ENCODE measurements at regions not wholly inside any gene's neighbourhood (a gene's known extent, or its start where the extent isn't known, plus 50 kb on each side); places are given as distances from the start of the nearest gene placed in this dataset.
A peak's percentile ranks its signal among the peaks of the same experiment; 100 is the strongest.
"Not testable (repeated sequence)": the region's sequence is repeated elsewhere in the genome, so short reads cannot be mapped to it uniquely, and the experiment has no call there.

- Mint-ChIP-seq H3K36me3 (ENCODE audit: low read depth) (no peaks in the 10 kb centered on the region), H3K4me1 (no peaks in the 10 kb centered on the region), H3K9me3 (no peaks in the 10 kb centered on the region), H3K4me3 (no peak overlapping the region), H3K27me3 (peaks cover 44% of the 10 kb centered on the region), H3K27ac (no peak overlapping the region)
- ChIA-PET POLR2A (no interaction called here), CTCF (interaction anchor here (0.6 to 0.9 kb wide), 2 partner anchors 27 to 146 kb away, joined by 3 to 4 read pairs; no protein-coding TSS in a partner anchor)
- DNase-seq = no peak
Measured at GRCh38 chr18:59993560-59993959, 93.8 kb downstream of the PMAIP1 start.

GRCh38 chr18:59990121-59990823, 90.5 kb downstream of the PMAIP1 start:
- Mint-ChIP-seq H3K27ac (no peak overlapping the region), H3K4me1 (no peaks in the 10 kb centered on the region), H3K4me3 (no peak overlapping the region), H3K27me3 (peaks cover 30% of the 10 kb centered on the region), H3K36me3 (ENCODE audit: low read depth) (no peaks in the 10 kb centered on the region), H3K9me3 (no peaks in the 10 kb centered on the region)
- ChIA-PET POLR2A (no interaction called here), CTCF (interaction anchor here (0.7 kb wide), 1 partner anchor 79 kb away, joined by 5 read pairs; no protein-coding TSS in a partner anchor)
- DNase-seq = no peak

DNA sequence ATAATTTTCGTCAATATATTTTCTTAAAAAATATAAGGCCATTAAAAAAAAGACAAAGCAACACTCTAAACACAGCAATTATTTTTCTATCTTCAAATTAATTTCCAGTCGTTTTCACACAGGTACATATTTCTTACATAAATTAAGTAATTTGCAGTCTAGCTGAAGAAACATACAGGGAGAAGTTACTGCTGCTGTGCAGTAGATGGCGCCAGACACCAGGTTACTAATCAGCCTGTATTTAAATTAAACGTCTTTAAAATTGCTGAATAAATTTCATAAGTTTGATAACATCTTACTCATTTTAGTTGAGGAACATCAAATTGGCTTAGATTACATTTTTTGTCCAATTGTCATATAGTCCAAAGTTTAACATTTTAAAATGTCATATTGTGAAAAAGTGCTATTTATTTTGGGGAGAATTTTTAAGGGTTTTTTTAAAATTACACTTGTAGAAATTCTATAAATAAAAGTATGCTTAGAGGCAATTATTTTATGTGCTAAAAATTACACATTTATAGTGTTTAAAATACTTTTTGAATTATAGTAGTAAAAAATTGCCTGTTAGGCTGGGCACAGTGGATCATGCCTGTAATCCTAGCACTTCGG, 88.4 kb downstream of the PMAIP1 start:
- H3K9me3 Mint-ChIP-seq = no peaks in the 10 kb centered on the region
- H3K4me3 Mint-ChIP-seq = no peak overlapping the region
- no peak overlapping the region for H3K27ac Mint-ChIP-seq
- no peaks in the 10 kb centered on the region for H3K4me1 Mint-ChIP-seq
- ChIA-PET CTCF (interaction anchor here (0.8 to 2.1 kb wide), 14 partner anchors 8 to 561 kb away, joined by 3 to 11 read pairs (median 6); no protein-coding TSS in a partner anchor), POLR2A (interaction anchor here (1.0 kb wide), 1 partner anchor 89 kb away, joined by 4 read pairs; no protein-coding TSS in a partner anchor)
- peaks cover 25% of the 10 kb centered on the region for H3K27me3 Mint-ChIP-seq
- peak; percentile 55 for DNase-seq
- no peaks in the 10 kb centered on the region for H3K36me3 Mint-ChIP-seq (ENCODE audit: low read depth)

DNA sequence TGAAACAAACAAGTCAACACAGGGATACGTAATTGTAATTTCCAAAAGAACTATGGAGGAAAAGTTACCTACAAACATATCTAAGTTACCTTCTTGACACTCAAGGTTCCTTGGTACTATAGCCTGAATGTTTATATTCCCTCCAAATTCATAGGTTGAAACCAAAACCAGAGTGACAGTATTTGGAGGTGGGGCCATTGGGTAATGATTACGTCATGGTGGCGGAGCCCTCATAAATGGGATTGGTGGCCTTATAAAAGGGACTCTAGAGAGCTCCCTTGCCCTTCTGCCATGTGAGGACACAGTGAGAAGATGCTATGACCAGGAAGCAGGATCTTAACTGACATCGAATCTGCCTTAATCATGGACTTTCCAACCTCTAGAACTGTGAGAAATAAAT, 87.3 kb downstream of the PMAIP1 start:
- Mint-ChIP-seq H3K4me1 (no peaks in the 10 kb centered on the region), H3K27me3 (peaks cover 16% of the 10 kb centered on the region), H3K4me3 (no peak overlapping the region), H3K9me3 (no peaks in the 10 kb centered on the region), H3K36me3 (ENCODE audit: low read depth) (no peaks in the 10 kb centered on the region), H3K27ac (no peak overlapping the region)
- CTCF ChIA-PET = interaction anchor here (0.8 to 0.9 kb wide), 2 partner anchors 9 to 517 kb away, joined by 3 to 7 read pairs; no protein-coding TSS in a partner anchor
- POLR2A ChIA-PET = no interaction called here
- no peak for DNase-seq

DNA sequence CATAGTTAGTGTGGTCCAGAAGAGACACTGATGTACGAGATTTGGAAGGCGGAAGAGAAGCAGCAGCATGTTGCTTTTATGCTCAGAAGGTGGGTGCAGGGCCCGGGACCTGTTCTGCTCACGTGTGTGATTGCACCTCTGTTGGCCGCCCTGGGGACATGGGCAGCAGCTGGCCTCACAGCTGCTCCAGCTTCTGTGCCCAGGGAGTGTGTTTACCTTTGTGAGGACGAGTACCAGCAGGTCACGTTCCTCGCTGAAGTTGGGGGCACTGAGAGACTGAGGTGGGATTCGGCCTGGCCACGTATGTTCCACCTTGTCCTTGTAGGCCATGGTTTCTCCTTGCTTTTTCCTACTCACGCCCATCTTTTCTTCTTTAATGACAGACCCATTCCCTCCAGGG, 86.3 kb downstream of the PMAIP1 start:
- Mint-ChIP-seq H3K9me3 (no peaks in the 10 kb centered on the region), H3K27ac (no peak overlapping the region), H3K27me3 (peaks cover 12% of the 10 kb centered on the region), H3K36me3 (ENCODE audit: low read depth) (no peaks in the 10 kb centered on the region), H3K4me1 (no peaks in the 10 kb centered on the region), H3K4me3 (no peak overlapping the region)
- ChIA-PET CTCF (interaction anchor here (0.9 kb wide), 1 partner anchor 163 kb away, joined by 4 read pairs; no protein-coding TSS in a partner anchor), POLR2A (no interaction called here)
- DNase-seq = no peak

DNA sequence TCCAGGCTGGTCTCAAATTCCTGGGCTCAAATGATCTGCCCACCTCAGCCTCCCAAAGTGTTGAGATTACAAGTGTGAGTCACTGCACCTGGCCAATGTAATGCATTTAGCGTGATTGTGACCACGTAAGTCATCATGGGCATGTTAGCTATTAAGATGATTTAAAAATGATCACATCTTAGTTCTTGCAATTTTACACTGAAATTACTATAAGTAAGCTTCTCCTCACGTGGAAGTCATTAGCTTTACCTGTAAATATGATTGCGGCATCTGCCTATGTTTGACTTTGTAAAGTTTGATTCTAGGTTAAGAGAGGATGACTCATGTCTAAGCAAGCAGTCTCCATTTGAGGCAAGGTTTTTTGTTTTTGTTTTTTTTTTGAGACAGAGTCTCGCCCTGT, 85.5 kb downstream of the PMAIP1 start:
- Mint-ChIP-seq H3K27ac (no peak overlapping the region), H3K9me3 (no peaks in the 10 kb centered on the region), H3K4me1 (no peaks in the 10 kb centered on the region), H3K36me3 (ENCODE audit: low read depth) (no peaks in the 10 kb centered on the region), H3K4me3 (no peak overlapping the region), H3K27me3 (peaks cover 7% of the 10 kb centered on the region)
- ChIA-PET CTCF (no interaction called here), POLR2A (no interaction called here)
- DNase-seq = no peak

- CTCF ChIA-PET = no interaction called here
- H3K9me3 Mint-ChIP-seq = no peaks in the 10 kb centered on the region
- H3K36me3 Mint-ChIP-seq (ENCODE audit: low read depth) = no peaks in the 10 kb centered on the region
Measured at GRCh38 chr18:59983506-59983905, 83.7 kb downstream of the PMAIP1 start.

GRCh38 chr18:59980188-59980637, 80.4 kb downstream of the PMAIP1 start:
- POLR2A ChIA-PET = no interaction called here
- no peak for DNase-seq
- Mint-ChIP-seq H3K9me3 (no peaks in the 10 kb centered on the region), H3K4me3 (no peak overlapping the region), H3K27ac (no peak overlapping the region), H3K36me3 (ENCODE audit: low read depth) (no peaks in the 10 kb centered on the region), H3K4me1 (no peaks in the 10 kb centered on the region), H3K27me3 (no peaks in the 10 kb centered on the region)
- CTCF ChIA-PET = interaction anchor here (1.8 kb wide), 1 partner anchor 8 kb away, joined by 9 read pairs; no protein-coding TSS in a partner anchor

More at GRCh38 chr18:59983506-59983905, 83.7 kb downstream of the PMAIP1 start:
- POLR2A ChIA-PET = no interaction called here
- no peaks in the 10 kb centered on the region for H3K4me1 Mint-ChIP-seq
- no peak for DNase-seq
- no peaks in the 10 kb centered on the region for H3K27me3 Mint-ChIP-seq
- no peak overlapping the region for H3K4me3 Mint-ChIP-seq
- no peak overlapping the region for H3K27ac Mint-ChIP-seq

DNA sequence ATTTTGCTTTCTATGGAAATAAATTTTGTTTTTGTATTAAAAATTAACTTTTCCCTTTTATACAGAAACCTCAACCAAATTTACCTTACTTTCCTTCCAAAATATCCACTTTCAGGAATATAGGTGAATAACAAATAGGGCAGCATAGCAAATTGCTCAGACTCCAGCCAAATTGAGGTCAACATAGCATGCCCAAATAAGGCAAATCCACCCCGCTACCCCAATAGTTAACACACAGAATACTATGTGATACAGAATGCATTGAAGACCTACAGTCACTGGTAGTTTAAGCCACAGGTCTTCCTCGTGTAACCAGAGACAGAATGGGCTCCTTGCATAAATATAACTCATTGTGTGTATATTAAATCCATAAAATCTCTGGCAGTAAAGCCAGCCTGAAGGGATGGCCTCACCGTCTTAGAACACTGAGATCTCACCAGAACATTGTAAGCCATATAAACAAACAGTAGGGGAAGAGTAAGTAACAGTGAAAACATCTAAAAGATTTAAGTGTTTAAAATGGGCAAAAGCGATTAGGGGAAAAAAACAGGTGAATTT, 72.2 kb downstream of the PMAIP1 start:
- POLR2A ChIA-PET = no interaction called here
- DNase-seq = no peak
- Mint-ChIP-seq H3K36me3 (ENCODE audit: low read depth) (no peaks in the 10 kb centered on the region), H3K27ac (no peak overlapping the region), H3K4me1 (peaks cover 9% of the 10 kb centered on the region), H3K4me3 (no peak overlapping the region), H3K9me3 (no peaks in the 10 kb centered on the region), H3K27me3 (peaks cover 5% of the 10 kb centered on the region)
- CTCF ChIA-PET = no interaction called here

GRCh38 chr18:59971144-59971543, 71.3 kb downstream of the PMAIP1 start:
- DNase-seq; POLR2A ChIA-PET; H3K27ac Mint-ChIP-seq; H3K4me3 Mint-ChIP-seq; H3K36me3 Mint-ChIP-seq (ENCODE audit: low read depth); H3K27me3 Mint-ChIP-seq; H3K9me3 Mint-ChIP-seq; CTCF ChIA-PET; H3K4me1 Mint-ChIP-seq: not testable (repeated sequence)

DNA sequence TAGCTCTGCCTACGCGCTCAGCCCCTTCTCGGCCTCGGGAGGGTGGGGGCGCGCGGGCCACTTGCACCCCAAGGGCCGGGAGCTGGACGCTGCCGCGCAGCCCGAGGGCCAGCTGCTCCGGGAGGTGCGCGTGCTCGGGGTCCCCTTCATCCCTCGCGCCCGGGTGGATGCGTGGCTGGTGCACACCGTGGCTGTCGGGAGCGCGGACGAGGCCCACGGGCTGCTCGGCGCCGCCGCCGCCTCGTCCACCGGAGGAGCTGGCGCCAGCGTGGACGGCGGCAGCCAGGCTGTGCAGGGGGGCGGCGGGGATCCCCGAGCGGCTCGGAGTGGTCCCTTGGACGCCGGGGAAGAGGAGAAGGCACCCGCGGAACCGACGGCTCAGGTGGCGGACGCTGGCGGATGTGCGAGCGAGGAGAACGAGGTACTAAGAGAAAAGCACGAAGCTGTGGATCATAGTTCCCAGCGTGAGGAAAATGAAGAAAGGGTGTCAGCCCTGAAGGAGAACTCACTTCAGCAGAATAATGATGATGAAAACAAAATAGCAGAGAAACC, 69.8 kb downstream of the PMAIP1 start:
- H3K4me3 Mint-ChIP-seq; H3K36me3 Mint-ChIP-seq (ENCODE audit: low read depth); CTCF ChIA-PET; H3K4me1 Mint-ChIP-seq; POLR2A ChIA-PET; DNase-seq; H3K9me3 Mint-ChIP-seq; H3K27ac Mint-ChIP-seq: not testable (repeated sequence)
- H3K27me3 Mint-ChIP-seq = peaks cover 17% of the 10 kb centered on the region

DNA sequence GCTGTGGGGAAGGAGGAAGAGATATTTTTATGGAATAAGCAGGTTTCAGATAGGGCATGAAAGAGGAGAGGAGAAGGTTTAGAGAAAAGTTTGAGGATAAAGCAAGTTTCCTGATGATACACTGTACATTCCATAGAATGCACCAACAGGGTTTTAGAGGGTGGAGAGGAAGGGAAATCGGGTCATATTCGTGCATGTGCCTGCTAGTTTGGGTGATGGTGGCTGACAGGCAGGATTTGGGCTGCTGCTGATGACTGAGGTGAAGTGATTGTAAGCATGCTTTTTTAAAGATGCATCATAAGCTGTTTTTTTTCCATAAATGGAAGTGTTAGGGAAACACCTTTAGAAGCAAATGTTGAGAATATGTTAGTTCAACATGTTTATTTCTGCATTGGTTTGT, 68.8 kb downstream of the PMAIP1 start:
- CTCF ChIA-PET = no interaction called here
- peaks cover 9% of the 10 kb centered on the region for H3K4me1 Mint-ChIP-seq
- H3K36me3 Mint-ChIP-seq (ENCODE audit: low read depth) = no peaks in the 10 kb centered on the region
- H3K27me3 Mint-ChIP-seq = peaks cover 18% of the 10 kb centered on the region
- no peak overlapping the region for H3K27ac Mint-ChIP-seq
- no peak overlapping the region for H3K4me3 Mint-ChIP-seq
- DNase-seq = no peak
- POLR2A ChIA-PET = no interaction called here
- H3K9me3 Mint-ChIP-seq = no peaks in the 10 kb centered on the region

GRCh38 chr18:59967878-59968277, 68.1 kb downstream of the PMAIP1 start:
- ChIA-PET POLR2A (no interaction called here), CTCF (no interaction called here)
- peaks cover 21% of the 10 kb centered on the region for H3K27me3 Mint-ChIP-seq
- peaks cover 9% of the 10 kb centered on the region for H3K4me1 Mint-ChIP-seq
- H3K27ac Mint-ChIP-seq = no peak overlapping the region
- no peak for DNase-seq
- H3K36me3 Mint-ChIP-seq (ENCODE audit: low read depth) = no peaks in the 10 kb centered on the region
- H3K4me3 Mint-ChIP-seq = no peak overlapping the region
- H3K9me3 Mint-ChIP-seq = no peaks in the 10 kb centered on the region
